SK-N-SH treated with all-trans-retinoic acid at 6 μM for 48 hours (cell line): ENCODE measurements at regions not wholly inside any gene's neighbourhood (a gene's known extent, or its start where the extent isn't known, plus 50 kb on each side); places are given as distances from the start of the nearest gene placed in this dataset.

ENCODE experiments used
- ATAC-seq: fragments of 200-7000 bp; cut with Tn5 transposase; 3 replicates; pipeline ENCODE4 v1.9.1; 2020; ENCODE audit warnings: mild to moderate bottlenecking, moderate library complexity
- ARNTL ChIP-seq: fragments of 450-650 bp; formaldehyde crosslinking; IDR thresholded peaks from 2 replicates; pipeline ENCODE4 v1.5.0; 2020; ENCODE audit warnings: low read depth, mild to moderate bottlenecking, moderate library complexity, borderline replicate concordance
- BACH2 ChIP-seq: fragments of 250-450 bp; sonication (Bioruptor Pico); IDR thresholded peaks from 2 replicates; pipeline ENCODE4 v1.9.0; 2021; ENCODE audit warnings: mild to moderate bottlenecking, borderline replicate concordance
- CREB5 ChIP-seq: fragments of 250-450 bp; sonication (Bioruptor Pico); IDR thresholded peaks from 2 replicates; pipeline ENCODE4 v1.5.1; 2020; ENCODE audit warnings: low read depth, mild to moderate bottlenecking, moderate library complexity
- CSDC2 ChIP-seq: fragments of 250-450 bp; sonication (Bioruptor Pico); IDR thresholded peaks from 2 replicates; pipeline ENCODE4 v1.5.0; 2020; ENCODE audit warnings: mild to moderate bottlenecking, moderate library complexity
- CSRNP3 ChIP-seq: fragments of 250-450 bp; sonication (Bioruptor Pico); IDR thresholded peaks from 2 replicates; pipeline ENCODE4 v1.5.1; 2021; ENCODE audit warnings: mild to moderate bottlenecking, moderate library complexity
- ESRRG ChIP-seq: fragments of 250-450 bp; sonication (Bioruptor Pico); IDR thresholded peaks from 2 replicates; pipeline ENCODE4 v1.6.1; 2021; ENCODE audit warnings: mild to moderate bottlenecking
- GLIS3 ChIP-seq: fragments of 250-450 bp; sonication (Bioruptor Pico); IDR thresholded peaks from 2 replicates; pipeline ENCODE4 v1.5.0; 2020; ENCODE audit warnings: mild to moderate bottlenecking, moderate library complexity
- ISL1 ChIP-seq: fragments of 250-450 bp; sonication (Bioruptor Pico); IDR thresholded peaks from 2 replicates; pipeline ENCODE4 v2.1.2; 2022; ENCODE audit warnings: mild to moderate bottlenecking, moderate library complexity
- OSR1 ChIP-seq: fragments of 250-450 bp; sonication (Bioruptor Pico); IDR thresholded peaks from 2 replicates; pipeline ENCODE4 v1.8.0; 2022; ENCODE audit warnings: moderate library complexity, mild to moderate bottlenecking, inconsistent platforms
- PATZ1 ChIP-seq: fragments of 250-450 bp; sonication (Bioruptor Pico); IDR thresholded peaks from 2 replicates; pipeline ENCODE4 v1.8.0; 2020; ENCODE audit warnings: mild to moderate bottlenecking, moderate library complexity, borderline replicate concordance
- RARB ChIP-seq: fragments of 250-450 bp; sonication (Bioruptor Pico); IDR thresholded peaks from 2 replicates; pipeline ENCODE4 v1.8.0; 2021; ENCODE audit warnings: mild to moderate bottlenecking, moderate library complexity
- SNAI2 ChIP-seq: fragments of 250-450 bp; sonication (Bioruptor Pico); IDR thresholded peaks from 2 replicates; pipeline ENCODE4 v1.5.0; 2020; ENCODE audit warnings: mild to moderate bottlenecking, moderate library complexity
- TCF4 ChIP-seq: fragments of 250-450 bp; sonication (Bioruptor Pico); IDR thresholded peaks from 2 replicates; pipeline ENCODE4 v1.8.0; 2021; ENCODE audit warnings: mild to moderate bottlenecking, moderate library complexity, borderline replicate concordance
- TOX ChIP-seq: fragments of 250-450 bp; sonication (Bioruptor Pico); IDR thresholded peaks from 2 replicates; pipeline ENCODE4 v1.8.0; 2021; ENCODE audit warnings: mild to moderate bottlenecking, moderate library complexity, borderline replicate concordance
- TSHZ2 ChIP-seq: fragments of 250-450 bp; sonication (Bioruptor Pico); IDR thresholded peaks from 2 replicates; pipeline ENCODE4 v1.5.0; 2020; ENCODE audit warnings: mild to moderate bottlenecking, moderate library complexity
- ZC3H10 ChIP-seq: fragments of 250-450 bp; sonication (Bioruptor Pico); IDR thresholded peaks from 2 replicates; pipeline ENCODE4 v1.5.1; 2021; ENCODE audit warnings: mild to moderate bottlenecking, moderate library complexity
- ZFP3 ChIP-seq: fragments of 250-450 bp; sonication (Bioruptor Pico); IDR thresholded peaks from 2 replicates; pipeline ENCODE4 v1.5.0; 2020; ENCODE audit warnings: mild to moderate bottlenecking, moderate library complexity
- ZFP30 ChIP-seq: fragments of 450-650 bp; formaldehyde crosslinking; IDR thresholded peaks from 2 replicates; pipeline ENCODE4 v1.5.0; 2022; ENCODE audit warnings: mild to moderate bottlenecking, moderate library complexity
- ZNF565 ChIP-seq: fragments of 450-650 bp; formaldehyde crosslinking; conservative IDR thresholded peaks from 2 replicates; pipeline ENCODE4 v1.5.0; 2020; ENCODE audit warnings: low read depth, mild to moderate bottlenecking, moderate library complexity
- ZNF8 ChIP-seq: fragments of 450-650 bp; formaldehyde crosslinking; IDR thresholded peaks from 2 replicates; pipeline ENCODE4 v1.5.0; 2020; ENCODE audit warnings: mild to moderate bottlenecking, moderate library complexity
- TF ChIP-seq, protein P1 (sequence below): fragments of 250-450 bp; sonication (Bioruptor Pico); IDR thresholded peaks from 2 replicates; pipeline ENCODE4 v1.8.0; 2021; ENCODE audit warnings: low read depth, mild to moderate bottlenecking, moderate library complexity, borderline replicate concordance

DNA sequence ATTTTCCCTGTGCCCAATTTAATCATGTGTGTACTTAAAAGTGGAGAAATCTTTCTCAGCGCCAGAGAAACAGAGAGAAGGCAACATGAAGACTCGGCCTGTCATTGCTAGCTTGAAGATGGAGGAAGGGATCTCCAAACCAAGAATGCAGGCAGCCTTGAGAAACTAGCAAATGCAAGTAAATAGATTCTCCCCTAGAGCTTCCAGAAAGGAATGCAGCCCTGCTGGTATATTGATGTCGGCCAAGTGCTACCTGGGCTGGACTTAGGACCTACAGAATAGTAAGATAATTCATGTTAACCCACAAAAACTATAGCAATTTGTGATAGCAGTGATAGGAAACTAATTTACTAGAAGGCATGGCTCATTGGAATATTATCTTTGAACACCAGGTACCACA, 150.9 kb upstream of the ABI3BP start (continued):
- no peak for TF ChIP-seq ZNF565 (CRISPR knock-in tag)
- no peak for TF ChIP-seq CSDC2 (CRISPR knock-in tag)

- no peak for ATAC-seq
- TF ChIP-seq RARB (CRISPR knock-in tag) (no peak), ZC3H10 (CRISPR knock-in tag) (no peak), BACH2 (no peak), ZNF8 (CRISPR knock-in tag) (no peak), ZNF565 (CRISPR knock-in tag) (no peak), TCF4 (no peak), ZFP3 (CRISPR knock-in tag) (no peak), ESRRG (CRISPR knock-in tag) (no peak), CSDC2 (CRISPR knock-in tag) (no peak), CREB5 (CRISPR knock-in tag) (no peak), CSRNP3 (CRISPR knock-in tag) (no peak), SNAI2 (CRISPR knock-in tag) (no peak), ISL1 (CRISPR knock-in tag) (no peak), GLIS3 (no peak), TSHZ2 (no peak), ARNTL (CRISPR knock-in tag) (no peak), OSR1 (no peak), PATZ1 (CRISPR knock-in tag) (no peak), TOX (CRISPR knock-in tag) (no peak), ZFP30 (CRISPR knock-in tag) (no peak)
Measured at GRCh38 chr3:101143012-101143411, 149.8 kb upstream of the ABI3BP start.

DNA sequence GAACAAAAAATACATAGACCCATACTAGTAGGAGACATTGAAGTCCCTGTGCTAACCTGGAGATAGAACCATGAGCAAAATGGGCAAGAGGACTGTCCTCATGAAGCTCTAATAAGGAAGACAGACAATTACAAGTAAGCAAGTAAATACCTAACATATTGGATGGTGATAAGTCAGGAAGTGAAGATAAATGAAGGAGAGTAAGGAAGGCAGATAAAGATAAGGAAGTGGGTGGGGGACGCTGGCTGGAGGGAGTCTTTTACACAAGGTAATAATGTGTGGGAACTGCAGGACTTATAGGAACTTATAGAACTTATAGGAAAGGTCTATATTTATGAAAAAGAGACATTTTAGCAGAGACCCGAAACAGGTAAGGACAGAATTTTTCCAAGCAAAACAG, 148.9 kb upstream of the ABI3BP start:
- TF ChIP-seq GLIS3 (no peak), TOX (CRISPR knock-in tag) (no peak)
- TF ChIP-seq, protein P1, sequence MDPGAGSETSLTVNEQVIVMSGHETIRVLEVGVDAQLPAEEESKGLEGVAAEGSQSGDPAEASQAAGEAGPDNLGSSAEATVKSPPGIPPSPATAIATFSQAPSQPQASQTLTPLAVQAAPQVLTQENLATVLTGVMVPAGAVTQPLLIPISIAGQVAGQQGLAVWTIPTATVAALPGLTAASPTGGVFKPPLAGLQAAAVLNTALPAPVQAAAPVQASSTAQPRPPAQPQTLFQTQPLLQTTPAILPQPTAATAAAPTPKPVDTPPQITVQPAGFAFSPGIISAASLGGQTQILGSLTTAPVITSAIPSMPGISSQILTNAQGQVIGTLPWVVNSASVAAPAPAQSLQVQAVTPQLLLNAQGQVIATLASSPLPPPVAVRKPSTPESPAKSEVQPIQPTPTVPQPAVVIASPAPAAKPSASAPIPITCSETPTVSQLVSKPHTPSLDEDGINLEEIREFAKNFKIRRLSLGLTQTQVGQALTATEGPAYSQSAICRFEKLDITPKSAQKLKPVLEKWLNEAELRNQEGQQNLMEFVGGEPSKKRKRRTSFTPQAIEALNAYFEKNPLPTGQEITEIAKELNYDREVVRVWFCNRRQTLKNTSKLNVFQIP (CRISPR knock-in tag): no peak
- ATAC-seq: no peak

DNA sequence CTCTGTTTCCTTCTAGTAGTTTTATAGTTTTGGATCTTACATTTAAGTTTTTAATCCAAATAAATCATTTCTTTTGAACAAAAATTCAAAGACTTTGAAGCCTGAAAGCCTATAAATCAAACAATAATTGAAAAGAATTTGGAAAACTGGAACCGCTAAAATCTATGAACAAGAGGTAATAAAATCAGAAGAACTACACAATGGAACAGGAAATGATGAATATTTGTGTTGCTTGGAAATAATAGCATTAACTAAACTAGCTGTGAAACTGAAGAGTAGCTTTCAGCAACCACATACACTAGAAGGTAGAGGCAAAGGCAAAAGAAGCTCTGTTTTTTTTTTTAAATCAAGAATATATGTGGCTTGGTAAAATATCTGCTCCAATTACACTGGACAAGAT, 147.9 kb upstream of the ABI3BP start:
- TF ChIP-seq CREB5 (CRISPR knock-in tag): no peak
- peak; percentile 54 for TF ChIP-seq ISL1 (CRISPR knock-in tag)
- TF ChIP-seq, all 23 proteins: peak for 1
- no peak for ATAC-seq
